GM19452 (cell line): ENCODE measurements at regions not wholly inside any gene's neighbourhood (a gene's known extent, or its start where the extent isn't known, plus 50 kb on each side); places are given as distances from the start of the nearest gene placed in this dataset.
"Not testable (repeated sequence)": the region's sequence is repeated elsewhere in the genome, so short reads cannot be mapped to it uniquely, and the experiment has no call there.

Source experiments
- ATAC-seq: cut with Tn5 transposase; IDR thresholded peaks from one replicate; pipeline ENCODE4 v1.9.1; 2021; ENCODE audit not compliant: unreplicated experiment

DNA sequence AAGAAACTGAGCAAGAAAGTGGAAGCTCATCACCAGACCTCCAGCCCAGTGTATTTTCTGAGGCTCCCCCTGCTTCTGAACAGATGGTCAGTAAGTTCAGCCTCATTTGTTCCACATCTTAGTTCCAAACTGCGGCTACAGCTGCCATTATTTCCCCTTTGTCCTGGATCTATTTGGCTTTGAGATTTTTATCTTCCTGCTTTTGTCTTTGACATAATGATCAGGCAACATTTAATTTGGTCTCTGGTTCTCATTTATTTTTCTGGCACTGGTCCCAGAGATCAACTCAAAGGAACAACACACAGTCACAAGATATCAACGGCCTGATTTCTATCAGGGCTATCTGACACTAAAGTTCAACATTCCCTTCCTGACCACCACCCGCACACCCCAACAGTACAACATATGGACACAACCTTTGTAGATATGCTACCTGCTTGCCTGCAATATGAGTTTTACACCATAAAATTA, 137.5 kb downstream of the FAM76B start:
- no peak for ATAC-seq

DNA sequence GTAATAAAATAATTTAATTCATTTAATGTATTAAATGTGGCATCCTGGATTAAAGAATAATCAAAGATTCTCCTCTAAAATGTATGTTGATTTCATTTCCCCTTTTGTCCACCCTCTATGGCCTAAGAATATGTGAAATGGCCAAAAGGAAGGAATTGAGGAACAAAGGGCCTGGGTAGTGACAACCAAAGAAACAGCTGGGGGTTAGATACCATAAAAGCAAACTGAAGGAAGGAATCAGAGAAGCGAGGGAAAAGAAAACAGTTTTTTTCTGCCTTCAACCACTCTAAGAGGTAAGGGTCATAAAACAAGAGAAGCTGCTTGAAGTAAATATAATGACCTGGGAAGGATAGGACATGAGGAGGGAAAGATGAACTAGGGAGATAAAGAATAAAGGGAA, 139.3 kb downstream of the FAM76B start:
- no peak for ATAC-seq

DNA sequence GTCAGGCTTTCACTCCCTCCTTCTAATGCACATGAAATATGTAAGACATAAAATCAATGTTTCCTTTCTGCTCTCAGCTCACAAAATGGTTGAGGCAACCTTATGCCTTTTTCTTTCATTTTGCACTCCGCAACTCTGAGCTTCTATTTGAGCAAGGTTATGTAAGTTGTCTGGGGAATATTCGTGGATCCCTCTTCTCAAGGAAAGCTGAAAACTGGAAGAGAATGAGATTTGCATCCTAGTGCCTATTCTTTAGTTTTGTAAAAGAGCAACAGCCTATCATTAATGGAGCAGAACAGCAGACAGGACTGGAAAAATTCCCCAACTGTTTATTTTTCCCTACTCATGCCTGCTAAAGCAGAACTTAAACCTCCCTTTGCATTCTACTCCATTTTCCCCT, 141.7 kb downstream of the FAM76B start:
- no peak for ATAC-seq

GRCh38 chr11:95647355-95647754, 142.2 kb downstream of the FAM76B start:
- no peak for ATAC-seq

DNA sequence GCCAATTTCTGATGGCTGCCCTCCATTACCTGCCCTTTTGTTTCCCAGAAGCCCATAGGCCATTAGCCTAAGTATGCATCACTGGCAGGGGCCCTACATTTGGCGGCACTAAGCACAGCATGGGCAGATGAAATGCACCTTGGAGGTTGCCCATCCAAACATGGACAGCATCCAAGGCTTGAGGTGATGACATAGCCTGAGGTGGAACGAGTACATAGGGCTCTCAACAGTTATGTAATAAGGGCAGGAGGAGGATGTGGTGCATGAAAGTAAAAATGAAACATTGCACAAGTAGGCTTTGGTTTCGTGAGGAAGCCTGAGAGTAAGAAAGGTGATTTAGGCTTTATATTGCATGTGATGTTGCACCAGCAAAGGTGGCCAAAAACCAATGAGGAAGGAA, 148.1 kb downstream of the FAM76B start:
- peak; percentile 100 for ATAC-seq

GRCh38 chr11:95638501-95638900, 151.1 kb downstream of the FAM76B start:
- ATAC-seq, result no peak

- no peak for ATAC-seq
Measured at GRCh38 chr11:95625164-95625900, 164.2 kb downstream of the FAM76B start.

GRCh38 chr11:95616256-95616804, 173.3 kb downstream of the FAM76B start:
- ATAC-seq, result no peak

DNA sequence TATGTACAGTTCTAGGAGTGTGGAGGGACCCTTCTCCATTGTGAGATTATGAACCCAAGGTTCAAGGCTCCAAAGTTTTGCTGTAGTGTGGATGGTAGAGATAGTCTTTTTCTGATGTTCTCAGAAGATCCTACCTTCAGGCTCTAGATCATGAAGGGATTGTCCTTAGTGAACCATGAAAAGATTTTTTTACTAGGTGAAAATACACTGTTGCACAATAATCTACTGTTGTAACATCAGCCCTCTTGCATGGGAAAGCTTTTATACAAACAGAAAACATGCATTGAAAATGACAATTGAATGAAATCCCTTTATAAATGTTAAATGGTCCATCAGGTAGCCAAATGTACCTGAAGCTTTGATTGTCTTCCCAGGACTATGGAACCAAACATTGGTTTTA, 177.8 kb downstream of the FAM76B start:
- no peak for ATAC-seq

GRCh38 chr11:95610185-95610584, 179.4 kb downstream of the FAM76B start:
- not testable (repeated sequence) for ATAC-seq

- no peak for ATAC-seq
Measured at GRCh38 chr11:95608093-95608492, 181.5 kb downstream of the FAM76B start.

DNA sequence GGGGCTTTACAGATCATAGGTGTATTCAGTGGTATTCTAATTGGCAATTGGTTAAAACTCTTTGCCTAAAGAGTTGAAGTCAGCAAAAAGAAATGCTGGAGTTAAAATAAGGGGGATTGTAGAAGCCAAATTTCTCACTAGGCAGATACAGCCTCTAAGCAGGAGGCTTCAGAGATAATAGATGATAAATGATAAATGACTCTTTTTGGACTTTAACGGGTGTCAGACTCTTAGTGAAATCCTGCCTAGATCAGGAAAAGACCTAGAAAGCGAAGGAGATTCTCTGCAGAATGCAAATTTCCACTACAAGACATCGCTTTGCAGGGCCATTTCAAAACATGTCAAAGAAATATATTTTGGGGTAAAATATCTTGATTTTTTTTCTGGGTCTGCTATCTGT, 182.8 kb downstream of the FAM76B start:
- no peak for ATAC-seq

DNA sequence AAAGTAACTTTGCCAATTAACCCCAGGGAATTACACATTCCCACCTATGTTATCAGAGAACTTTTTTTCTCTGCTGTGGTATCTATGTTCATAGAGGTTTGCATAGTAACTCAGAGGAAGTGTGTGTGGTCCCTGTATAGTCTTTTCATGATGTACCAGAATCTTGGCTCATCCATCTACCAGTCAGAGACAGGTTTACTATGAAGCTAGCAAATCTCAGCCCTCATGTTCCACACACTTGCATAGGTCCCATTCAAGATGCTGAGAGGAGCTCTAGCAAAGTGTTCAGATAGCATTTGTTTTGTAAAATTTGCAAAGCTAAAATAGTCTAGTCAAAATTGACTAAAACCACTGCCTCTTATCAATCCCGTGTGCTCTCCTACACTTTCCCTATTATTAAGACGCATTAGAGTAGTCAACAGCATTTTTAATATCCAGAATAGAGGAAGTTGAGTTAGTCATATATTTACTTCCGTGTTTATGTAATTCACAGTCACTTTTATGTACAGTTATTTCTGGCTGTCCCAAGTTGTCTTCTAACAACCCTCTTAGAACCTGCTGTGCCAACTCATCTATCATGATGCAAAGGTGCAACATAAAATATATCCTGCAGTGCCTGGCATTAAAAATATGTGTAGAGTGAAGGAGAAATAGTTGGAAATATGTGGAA, 184.2 kb downstream of the FAM76B start:
- no peak for ATAC-seq

- no peak for ATAC-seq
Measured at GRCh38 chr11:95599959-95600586, 189.5 kb downstream of the FAM76B start.

- ATAC-seq, result no peak
Measured at GRCh38 chr11:95595973-95596489, 193.6 kb downstream of the FAM76B start.

- ATAC-seq, result no peak
Measured at GRCh38 chr11:95595541-95595940, 194.0 kb downstream of the FAM76B start.

DNA sequence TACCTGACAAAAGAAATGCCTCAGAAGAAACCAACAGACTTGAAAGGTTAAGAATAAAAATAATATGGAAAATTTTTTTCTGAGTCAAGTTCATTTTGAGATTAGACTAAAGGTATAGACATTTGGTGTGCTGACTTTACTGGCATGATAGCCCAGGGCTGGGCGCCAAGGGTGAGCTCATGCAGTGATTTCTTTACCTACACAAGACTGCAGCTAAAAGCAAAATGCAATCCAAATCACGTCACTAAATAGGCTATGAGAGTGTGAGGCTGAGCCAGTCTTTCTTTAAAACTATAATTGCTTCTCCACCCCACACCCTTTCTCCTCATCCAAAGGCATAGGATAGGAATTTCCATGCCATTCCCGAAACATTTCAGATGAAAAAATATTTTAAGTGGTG, 196.5 kb downstream of the FAM76B start:
- ATAC-seq, result no peak

DNA sequence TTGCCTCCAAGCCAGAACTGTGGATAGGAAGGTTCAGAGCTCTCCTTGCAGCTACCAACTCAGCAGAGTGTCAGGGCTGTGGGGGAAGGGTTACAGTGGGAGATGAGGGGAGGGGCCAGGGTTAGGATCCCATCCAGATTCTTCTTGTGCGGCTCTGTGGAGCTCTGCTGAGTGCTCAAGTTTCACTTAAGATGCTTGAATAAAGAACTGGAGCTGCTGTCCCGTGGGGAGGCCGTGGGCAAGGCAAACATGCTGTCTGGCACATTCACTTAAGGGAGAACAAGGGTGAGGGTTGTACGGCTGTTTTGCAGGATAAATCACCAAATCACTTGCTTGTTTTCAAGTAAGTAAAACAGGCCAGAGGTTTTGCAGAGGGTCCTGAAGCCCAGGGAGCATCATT, 197.1 kb downstream of the FAM76B start:
- ATAC-seq, result no peak

DNA sequence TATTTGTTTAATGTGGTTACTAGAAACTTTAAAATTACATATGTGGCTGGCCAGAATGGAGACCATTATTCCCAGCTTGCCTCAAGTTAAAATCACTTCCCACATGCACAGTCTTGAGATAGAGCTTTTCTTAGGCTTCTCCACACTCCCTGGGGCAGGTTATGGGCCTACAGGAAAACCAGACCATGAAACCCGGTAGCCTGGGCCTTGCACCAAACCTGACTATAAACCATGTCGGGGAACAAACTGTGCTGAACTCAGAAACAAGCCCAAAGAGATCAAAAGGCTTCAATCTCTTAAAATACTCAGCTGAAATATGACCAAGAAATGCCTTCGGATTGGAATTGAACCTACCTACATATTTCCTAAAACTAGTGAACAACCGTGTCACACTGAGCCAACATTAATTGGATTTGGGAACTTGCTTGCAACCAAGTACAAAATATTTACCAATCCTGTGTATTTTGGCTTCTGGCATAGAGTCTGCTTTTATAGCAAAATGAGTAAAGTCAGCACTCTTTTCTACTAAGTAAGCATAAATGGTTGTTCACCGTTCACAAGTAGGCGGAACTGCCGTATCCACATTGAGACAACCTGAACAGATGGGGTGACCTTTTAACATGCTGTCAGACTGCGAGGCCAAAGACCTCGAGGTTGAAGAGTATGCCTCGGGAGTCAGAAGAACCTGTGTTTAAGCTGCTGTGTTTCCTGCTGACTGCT, 199.5 kb downstream of the FAM76B start:
- ATAC-seq, result no peak

DNA sequence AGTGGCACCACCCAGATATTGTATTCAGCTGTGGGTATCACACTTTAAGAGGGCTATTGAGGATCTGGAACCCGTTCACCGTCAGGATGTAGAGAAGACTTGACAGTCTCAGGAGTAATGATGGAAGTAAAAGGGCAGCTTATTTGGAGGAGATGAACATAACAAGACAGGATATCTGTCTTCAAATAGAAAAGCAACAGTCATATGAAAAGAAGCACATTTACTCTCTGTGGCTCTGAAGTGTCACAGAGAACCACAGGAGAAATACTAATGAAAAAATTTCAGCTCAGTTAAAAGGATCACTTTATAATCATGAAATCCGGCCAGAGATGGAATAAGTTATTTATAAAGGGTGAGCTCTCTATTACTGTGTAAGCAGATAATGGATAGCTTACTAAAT, 200.8 kb downstream of the FAM76B start:
- no peak for ATAC-seq

DNA sequence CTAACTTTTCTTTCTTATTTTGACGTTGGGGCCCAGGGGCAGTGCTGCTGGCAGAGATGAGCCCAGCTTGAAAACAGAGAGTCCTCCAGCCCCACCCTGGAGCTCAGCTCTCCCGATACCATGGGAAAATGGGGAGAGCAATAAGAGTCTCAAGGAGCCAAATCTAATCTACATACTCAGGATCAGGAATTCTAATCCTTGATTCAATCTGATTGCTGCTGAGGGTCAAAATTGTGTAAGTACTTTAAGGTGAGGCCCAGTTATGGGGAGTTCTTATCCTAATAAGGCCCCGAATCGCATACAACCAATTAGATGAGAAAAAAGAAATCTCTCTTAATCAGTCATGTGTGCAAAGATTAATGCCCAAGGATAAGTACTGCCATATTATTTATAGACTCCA, 202.9 kb downstream of the FAM76B start:
- ATAC-seq, result no peak
